ENCODE measurements at regions not wholly inside any gene's neighbourhood (a gene's known extent, or its start where the extent isn't known, plus 50 kb on each side); places are given as distances from the start of the nearest gene placed in this dataset.

- Histone ChIP-seq H3K4me1 (ENCODE audit: control insufficient read depth in 1 of 2, insufficient read depth in 2 of 2, low read length in 2 of 2) (peaks cover 11 to 15% of the 10 kb centered on the region in 2 donors), H3K9ac (ENCODE audit: insufficient read depth, low read length, poor library complexity, severe bottlenecking) (no peak overlapping the region), H3K27ac (ENCODE audit: low read depth in 1 of 2, low read length in 2 of 2) (no peak overlapping the region), H3K79me2 (ENCODE audit: insufficient read depth, low read length) (no peaks in the 10 kb centered on the region), H4K20me1 (ENCODE audit: insufficient read depth, low read length) (no peaks in the 10 kb centered on the region), H3K36me3 (replicated peaks in 1 of 2; ENCODE audit: control insufficient read depth in 1 of 2, insufficient read depth in 2 of 2, low read length in 2 of 2) (no peaks in the 10 kb centered on the region), H3K9me3 (replicated peaks in 1 of 2; ENCODE audit: control insufficient read depth in 1 of 2, insufficient read depth in 1 of 2, low read length in 2 of 2) (no peaks in the 10 kb centered on the region), H2AFZ (ENCODE audit: insufficient read depth, low read depth, low read length, poor library complexity, severe bottlenecking) (no peak overlapping the region), H3K4me2 (replicated peaks; ENCODE audit: extremely low read depth, low read length, poor library complexity, severe bottlenecking) (no peak overlapping the region), H3K4me3 (replicated peaks in 1 of 3; ENCODE audit: low read depth in 2 of 3, low read length in 3 of 3) (no peak overlapping the region), H3K27me3 (ENCODE audit: control insufficient read depth in 2 of 2, insufficient read depth in 2 of 2, low read length in 2 of 2) (no peaks in the 10 kb centered on the region)
- Mint-ChIP-seq H3K4me3 (no peak overlapping the region), H3K9me3 (peaks cover 0 to 2% (median 0%) of the 10 kb centered on the region in 7 donors), H3K27me3 (ENCODE audit: low read depth in 3 of 3) (peaks cover 0 to 6% (median 0%) of the 10 kb centered on the region in 3 donors), H3K4me1 (peaks cover 31% of the 10 kb centered on the region), H3K36me3 (no peaks in the 10 kb centered on the region), H3K27ac (no peak overlapping the region)
- no CpG with 5 or more reads among the region's 2 CpGs for WGBS (ENCODE audit: insufficient coverage)
- no peak for DNase-seq
- TF ChIP-seq, protein P1, sequence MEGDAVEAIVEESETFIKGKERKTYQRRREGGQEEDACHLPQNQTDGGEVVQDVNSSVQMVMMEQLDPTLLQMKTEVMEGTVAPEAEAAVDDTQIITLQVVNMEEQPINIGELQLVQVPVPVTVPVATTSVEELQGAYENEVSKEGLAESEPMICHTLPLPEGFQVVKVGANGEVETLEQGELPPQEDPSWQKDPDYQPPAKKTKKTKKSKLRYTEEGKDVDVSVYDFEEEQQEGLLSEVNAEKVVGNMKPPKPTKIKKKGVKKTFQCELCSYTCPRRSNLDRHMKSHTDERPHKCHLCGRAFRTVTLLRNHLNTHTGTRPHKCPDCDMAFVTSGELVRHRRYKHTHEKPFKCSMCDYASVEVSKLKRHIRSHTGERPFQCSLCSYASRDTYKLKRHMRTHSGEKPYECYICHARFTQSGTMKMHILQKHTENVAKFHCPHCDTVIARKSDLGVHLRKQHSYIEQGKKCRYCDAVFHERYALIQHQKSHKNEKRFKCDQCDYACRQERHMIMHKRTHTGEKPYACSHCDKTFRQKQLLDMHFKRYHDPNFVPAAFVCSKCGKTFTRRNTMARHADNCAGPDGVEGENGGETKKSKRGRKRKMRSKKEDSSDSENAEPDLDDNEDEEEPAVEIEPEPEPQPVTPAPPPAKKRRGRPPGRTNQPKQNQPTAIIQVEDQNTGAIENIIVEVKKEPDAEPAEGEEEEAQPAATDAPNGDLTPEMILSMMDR (IDR thresholded peaks at IDR 0.05), result no peak
- intact Hi-C loops (cut with micrococcal nuclease), result loop anchor here in 1 of 2 donors (10.0 kb wide), 1 partner anchor 52 kb away; no protein-coding TSS in a partner anchor
These were observed 109.0 kb downstream of the AQP4 start for GRCh38 chr18:26756556-26756955.

- no peaks in the 10 kb centered on the region for H3K36me3 ChIP-seq (replicated peaks in 1 of 2; ENCODE audit: control insufficient read depth in 1 of 2, insufficient read depth in 2 of 2, low read length in 2 of 2)
- H3K4me1 ChIP-seq (ENCODE audit: control insufficient read depth in 1 of 2, insufficient read depth in 2 of 2, low read length in 2 of 2), result peaks cover 16 to 24% of the 10 kb centered on the region in 2 donors
- Mint-ChIP-seq H3K36me3 (no peaks in the 10 kb centered on the region), H3K27me3 (ENCODE audit: low read depth in 3 of 3) (no peaks in the 10 kb centered on the region), H3K9me3 (no peaks in the 10 kb centered on the region), H3K4me3 (peak overlapping the region in 1 of 2 donors; percentile 88), H3K4me1 (peaks cover 29% of the 10 kb centered on the region), H3K27ac (peak overlapping the region in 3 of 7 donors; percentile 0 to 79 (median 40))
- peak overlapping the region in 1 of 2 donors; percentile 46 for H3K27ac ChIP-seq (ENCODE audit: low read depth in 1 of 2, low read length in 2 of 2)
- TF ChIP-seq, protein P1 (IDR thresholded peaks at IDR 0.05), result no peak
- no peak for DNase-seq
- no peaks in the 10 kb centered on the region for H4K20me1 ChIP-seq (ENCODE audit: insufficient read depth, low read length)
- H2AFZ ChIP-seq (ENCODE audit: insufficient read depth, low read depth, low read length, poor library complexity, severe bottlenecking), result peak overlapping the region; percentile 60
- H3K79me2 ChIP-seq (ENCODE audit: insufficient read depth, low read length), result no peaks in the 10 kb centered on the region
- intact Hi-C loops (cut with micrococcal nuclease), result no loop called here
- H3K9ac ChIP-seq (ENCODE audit: insufficient read depth, low read length, poor library complexity, severe bottlenecking), result no peak overlapping the region
- H3K4me3 ChIP-seq (replicated peaks in 1 of 3; ENCODE audit: low read depth in 2 of 3, low read length in 3 of 3), result peak overlapping the region; percentile 14 to 62 (median 43)
- H3K9me3 ChIP-seq (replicated peaks in 1 of 2; ENCODE audit: control insufficient read depth in 1 of 2, insufficient read depth in 1 of 2, low read length in 2 of 2), result no peaks in the 10 kb centered on the region
- peak overlapping the region; percentile 62 for H3K4me2 ChIP-seq (replicated peaks; ENCODE audit: extremely low read depth, low read length, poor library complexity, severe bottlenecking)
- no peaks in the 10 kb centered on the region for H3K27me3 ChIP-seq (ENCODE audit: control insufficient read depth in 2 of 2, insufficient read depth in 2 of 2, low read length in 2 of 2)
- 0% methylated on average over 2 of the region's 10 CpGs for WGBS (ENCODE audit: insufficient coverage)
These were observed 118.6 kb downstream of the AQP4 start for GRCh38 chr18:26746826-26747475.

Data from CD14-positive monocyte (primary cell).